Endodermal cell (in vitro differentiated cells): ENCODE measurements at regions not wholly inside any gene's neighbourhood (a gene's known extent, or its start where the extent isn't known, plus 50 kb on each side); places are given as distances from the start of the nearest gene placed in this dataset.

Source experiments
- DNase-seq: peaks from one replicate; pipeline ENCODE4 v3.0.0-alpha.2; 2017
- H3K27ac ChIP-seq: 2 replicates; pipeline ENCODE4 v1.5.1; 2013; ENCODE audit warnings: mild to moderate bottlenecking, low read depth, low read length, moderate library complexity
- H3K27me3 ChIP-seq: 2 replicates; pipeline ENCODE4 v1.6.1; 2013; ENCODE audit warnings: mild to moderate bottlenecking, low read length, moderate library complexity; ENCODE audit not compliant: insufficient read depth, control insufficient read depth, poor library complexity, severe bottlenecking
- H3K36me3 ChIP-seq: 2 replicates; pipeline ENCODE4 v1.7.0; 2013; ENCODE audit warnings: mild to moderate bottlenecking, low read length, moderate library complexity; ENCODE audit not compliant: control insufficient read depth, insufficient read depth
- H3K4me1 ChIP-seq: one replicate; pipeline ENCODE4 v1.7.0; 2013; ENCODE audit warnings: low read length; ENCODE audit not compliant: control insufficient read depth, insufficient read depth
- H3K4me3 ChIP-seq: 2 replicates; pipeline ENCODE4 v1.5.1; 2013; ENCODE audit warnings: mild to moderate bottlenecking, low read length, moderate library complexity
- H3K9ac ChIP-seq: 2 replicates; pipeline ENCODE4 v1.6.1; 2013; ENCODE audit warnings: mild to moderate bottlenecking, low read length, moderate library complexity; ENCODE audit not compliant: poor library complexity, severe bottlenecking; ENCODE audit errors: extremely low read depth
- H3K9me3 ChIP-seq: 2 replicates; pipeline ENCODE4 v1.6.1; 2013; ENCODE audit warnings: mild to moderate bottlenecking, low read length, moderate library complexity; ENCODE audit not compliant: control insufficient read depth
- H3K27ac Mint-ChIP-seq: 2 replicates; pipeline ENCODE4 v1.8.0; 2020; ENCODE audit warnings: mixed read lengths
- H3K27me3 Mint-ChIP-seq: 2 replicates; pipeline ENCODE4 v1.8.0; 2021; ENCODE audit warnings: mild to moderate bottlenecking, mixed read lengths; ENCODE audit not compliant: insufficient read depth
- H3K36me3 Mint-ChIP-seq: 2 replicates; pipeline ENCODE4 v1.8.0; 2020; ENCODE audit warnings: low read depth, mixed read lengths
- H3K4me1 Mint-ChIP-seq: 2 replicates; pipeline ENCODE4 v1.8.0; 2020; ENCODE audit warnings: mixed read lengths
- H3K4me3 Mint-ChIP-seq: 2 replicates; pipeline ENCODE4 v1.8.0; 2020; ENCODE audit warnings: mild to moderate bottlenecking, moderate library complexity, mixed read lengths
- H3K9me3 Mint-ChIP-seq: 2 replicates; pipeline ENCODE4 v1.8.0; 2020; ENCODE audit warnings: mild to moderate bottlenecking, mixed read lengths
- CTCF ChIP-seq: fragments of 200-600 bp; sonication (generic); conservative IDR thresholded peaks from 2 replicates; pipeline ENCODE4 v1.5.0; 2021; ENCODE audit warnings: antibody characterized with exemption, mild to moderate bottlenecking
- WGBS, 2 experiments: methylation state at CpG; one replicate each; pipeline versions ENCODE4 v1.1.5 to v1.1.7; 2013; ENCODE audit warnings: missing lambda C conversion rate in 2 of 2, mixed read lengths in 1 of 2; ENCODE audit not compliant: insufficient coverage in 1 of 2, insufficient read length in 1 of 2; 5-methylcytosine and 5-hydroxymethylcytosine counted together

GRCh38 chr7:22962775-22963350, 51.1 kb downstream of the HYCC1 start:
- H3K4me3 Mint-ChIP-seq = no peak overlapping the region
- H3K4me1 Mint-ChIP-seq = peaks cover 6% of the 10 kb centered on the region
- H3K27me3 Mint-ChIP-seq = no peaks in the 10 kb centered on the region
- no peaks in the 10 kb centered on the region for H3K9me3 Mint-ChIP-seq
- no peaks in the 10 kb centered on the region for H3K4me1 ChIP-seq
- TF ChIP-seq CTCF = no peak
- WGBS, 2 experiments = 100% methylated on average over 1 to 2 of the region's 3 CpGs
- no peak overlapping the region for H3K27ac Mint-ChIP-seq
- H3K27ac ChIP-seq = no peak overlapping the region
- H3K27me3 ChIP-seq = no peaks in the 10 kb centered on the region
- peaks cover 75% of the 10 kb centered on the region for H3K36me3 ChIP-seq
- H3K36me3 Mint-ChIP-seq = peaks cover 34% of the 10 kb centered on the region
- DNase-seq = no peak
- H3K9me3 ChIP-seq = no peaks in the 10 kb centered on the region
- H3K9ac ChIP-seq = no peak overlapping the region
- no peak overlapping the region for H3K4me3 ChIP-seq

GRCh38 chr7:22958742-22959141, 55.2 kb downstream of the HYCC1 start:
- WGBS, 2 experiments = 83 to 92% methylated on average over 1 of the region's 1 CpG
- no peak for TF ChIP-seq CTCF
- Mint-ChIP-seq H3K4me3 (no peak overlapping the region), H3K36me3 (peaks cover 30% of the 10 kb centered on the region), H3K27ac (no peak overlapping the region), H3K9me3 (no peaks in the 10 kb centered on the region), H3K27me3 (no peaks in the 10 kb centered on the region), H3K4me1 (peaks cover 11% of the 10 kb centered on the region)
- no peak for DNase-seq
- Histone ChIP-seq H3K4me1 (no peaks in the 10 kb centered on the region), H3K27ac (no peak overlapping the region), H3K9me3 (no peaks in the 10 kb centered on the region), H3K9ac (no peak overlapping the region), H3K4me3 (no peak overlapping the region), H3K36me3 (peaks cover 62% of the 10 kb centered on the region), H3K27me3 (no peaks in the 10 kb centered on the region)

- no peak for TF ChIP-seq CTCF
- peaks cover 46% of the 10 kb centered on the region for H3K4me1 Mint-ChIP-seq
- Histone ChIP-seq H3K27me3 (no peaks in the 10 kb centered on the region), H3K4me1 (peaks cover 11% of the 10 kb centered on the region), H3K36me3 (peaks cover 43% of the 10 kb centered on the region), H3K4me3 (no peak overlapping the region), H3K27ac (no peak overlapping the region), H3K9ac (no peak overlapping the region), H3K9me3 (no peaks in the 10 kb centered on the region)
- H3K9me3 Mint-ChIP-seq = no peaks in the 10 kb centered on the region
- no peak overlapping the region for H3K27ac Mint-ChIP-seq
- peaks cover 18% of the 10 kb centered on the region for H3K36me3 Mint-ChIP-seq
- no peak overlapping the region for H3K4me3 Mint-ChIP-seq
- DNase-seq = no peak
- WGBS, 2 experiments = 96% methylated on average over 1 of the region's 1 CpG; no CpG with 5 or more reads in 1 of the 2 experiments
- H3K27me3 Mint-ChIP-seq = no peaks in the 10 kb centered on the region
These were observed 59.7 kb downstream of the HYCC1 start for GRCh38 chr7:22954251-22954650.
